B cell (primary cell): ENCODE measurements at regions not wholly inside any gene's neighbourhood (a gene's known extent, or its start where the extent isn't known, plus 50 kb on each side); places are given as distances from the start of the nearest gene placed in this dataset.

Experiments used
- ATAC-seq: fragments of 200-7000 bp; cut with Tn5 transposase; one replicate; pipeline ENCODE4 v1.10.0; 2021; ENCODE audit warnings: low read depth, mild to moderate bottlenecking, moderate number of reproducible peaks, moderate library complexity
- CTCF ChIA-PET: fragments of 350-600 bp; sonication (Branson Sonifier 250); formaldehyde crosslinking; loops from one replicate; lab custom pipeline; 2021; ENCODE audit warnings: antibody characterized with exemption, inconsistent platforms; lab: Charles Lee
- POLR2A ChIA-PET: fragments of 350-600 bp; sonication (Branson Sonifier 250); formaldehyde crosslinking; loops from one replicate; lab custom pipeline; 2021; ENCODE audit warnings: antibody characterized with exemption; lab: Charles Lee
- DNase-seq: peaks from one replicate; pipeline ENCODE4 v3.0.0; 2013
- H2AFZ ChIP-seq: 2 replicates; pipeline ENCODE4 v1.6.1; 2012; ENCODE audit warnings: mild to moderate bottlenecking, low read depth, low read length; ENCODE audit not compliant: insufficient read depth, poor library complexity, severe bottlenecking
- H3K27ac ChIP-seq, 2 donors: 1 replicate in 1 of 2; 2 replicates in 1 of 2; pipeline ENCODE4 v1.5.1; 2012 to 2013; ENCODE audit warnings: low read length in 2 of 2, mild to moderate bottlenecking in 2 of 2, moderate library complexity in 1 of 2
- H3K27me3 ChIP-seq, 4 experiments: fragments of 200-600 bp in 1 of 4; sonication (generic) in 1 of 4; replicated peaks in 1 of 4; 1 replicate in 2 of 4; 2 replicates in 2 of 4; pipeline versions ENCODE4 v1.6.1 to v1.7.0; 2013 to 2016; ENCODE audit warnings: low read length in 3 of 4, mild to moderate bottlenecking in 2 of 4, mixed read lengths in 1 of 4, moderate library complexity in 1 of 4; ENCODE audit not compliant: insufficient read depth in 4 of 4, control insufficient read depth in 3 of 4; ENCODE audit errors: control extremely low read depth in 1 of 4
- H3K36me3 ChIP-seq, 2 experiments: replicated peaks in 1 of 2; 1 replicate in 1 of 2; 2 replicates in 1 of 2; pipeline versions ENCODE4 v1.6.1 to v1.7.1; 2013; ENCODE audit warnings: low read length in 1 of 2; ENCODE audit not compliant: insufficient read depth in 2 of 2, control insufficient read depth in 1 of 2; ENCODE audit errors: control extremely low read depth in 1 of 2, extremely low read depth in 1 of 2
- H3K4me1 ChIP-seq, 2 donors: fragments of 200-600 bp in 1 of 2; sonication (generic) in 1 of 2; 1 replicate in 1 of 2; 2 replicates in 1 of 2; pipeline versions ENCODE4 v1.5.1 to v1.6.1; 2013 to 2017; ENCODE audit warnings: low read length in 2 of 2; ENCODE audit not compliant: control insufficient read depth in 2 of 2, insufficient read depth in 2 of 2
- H3K4me2 ChIP-seq: replicated peaks from 2 replicates; pipeline ENCODE3; 2012; ENCODE audit warnings: mild to moderate bottlenecking, low read depth, low read length; ENCODE audit not compliant: poor library complexity, severe bottlenecking
- H3K4me3 ChIP-seq, 5 experiments: fragments of 200-600 bp in 1 of 5; sonication (generic) in 1 of 5; 1 replicate in 3 of 5; 2 replicates in 2 of 5; pipeline versions ENCODE4 v1.5.1 to v1.7.0; 2011 to 2016; ENCODE audit warnings: low read length in 4 of 5, mild to moderate bottlenecking in 4 of 5, low read depth in 2 of 5, control low read depth in 1 of 5, moderate library complexity in 1 of 5; ENCODE audit not compliant: insufficient read depth in 1 of 5; ENCODE audit errors: control extremely low read depth in 1 of 5, extremely low read depth in 1 of 5
- H3K79me2 ChIP-seq: fragments of 200-600 bp; sonication (generic); one replicate; pipeline ENCODE4 v1.6.0; 2016; ENCODE audit warnings: low read length; ENCODE audit not compliant: control insufficient read depth, insufficient read depth
- H3K9ac ChIP-seq: fragments of 200-600 bp; sonication (generic); 2 replicates; pipeline ENCODE4 v1.6.1; 2017; ENCODE audit warnings: mild to moderate bottlenecking, low read length, moderate library complexity
- H3K9me3 ChIP-seq, 3 donors: one replicate each; pipeline versions ENCODE4 v1.6.1 to v1.7.1; 2013; ENCODE audit warnings: low read length in 2 of 3; ENCODE audit not compliant: control insufficient read depth in 2 of 3, insufficient read depth in 1 of 3; ENCODE audit errors: control extremely low read depth in 1 of 3
- H4K20me1 ChIP-seq: 2 replicates; pipeline ENCODE4 v1.6.0; 2012; ENCODE audit warnings: mild to moderate bottlenecking, low read length; ENCODE audit not compliant: insufficient read depth, control insufficient read depth, poor library complexity, severe bottlenecking
- H3K27ac Mint-ChIP-seq: one replicate; pipeline ENCODE4 v1.8.0; 2021; ENCODE audit warnings: mixed read lengths
- H3K27me3 Mint-ChIP-seq: one replicate; pipeline ENCODE4 v1.8.0; 2021; ENCODE audit warnings: mixed read lengths
- H3K4me1 Mint-ChIP-seq: one replicate; pipeline ENCODE4 v1.8.0; 2021; ENCODE audit warnings: mixed read lengths
- H3K4me3 Mint-ChIP-seq: one replicate; pipeline ENCODE4 v1.8.0; 2021; ENCODE audit warnings: mixed read lengths
- H3K9me3 Mint-ChIP-seq: one replicate; pipeline ENCODE4 v1.8.0; 2022; ENCODE audit warnings: mixed read lengths; ENCODE audit not compliant: insufficient read depth
- EZH2 ChIP-seq: IDR thresholded peaks from 2 replicates; pipeline ENCODE4 v1.6.1; 2012; ENCODE audit warnings: borderline replicate concordance, low read depth, mild to moderate bottlenecking, moderate library complexity, low read length; ENCODE audit not compliant: insufficient read depth, poor library complexity, severe bottlenecking
- WGBS: methylation state at CpG from one replicate; pipeline ENCODE4 v1.1.5; 2013; ENCODE audit warnings: missing lambda C conversion rate; ENCODE audit not compliant: insufficient coverage; 5-methylcytosine and 5-hydroxymethylcytosine counted together
- intact Hi-C: fragments of 100-400 bp; cut with micrococcal nuclease; formaldehyde crosslinking; loops from one replicate; pipeline ENCODE4 v1.10.0; 2022
- TF ChIP-seq, protein P1 (sequence below): fragments of 200-600 bp; IDR thresholded peaks from one replicate; pipeline ENCODE4 v1.8.0; 2022; ENCODE audit warnings: antibody characterized with exemption, mild to moderate bottlenecking

DNA sequence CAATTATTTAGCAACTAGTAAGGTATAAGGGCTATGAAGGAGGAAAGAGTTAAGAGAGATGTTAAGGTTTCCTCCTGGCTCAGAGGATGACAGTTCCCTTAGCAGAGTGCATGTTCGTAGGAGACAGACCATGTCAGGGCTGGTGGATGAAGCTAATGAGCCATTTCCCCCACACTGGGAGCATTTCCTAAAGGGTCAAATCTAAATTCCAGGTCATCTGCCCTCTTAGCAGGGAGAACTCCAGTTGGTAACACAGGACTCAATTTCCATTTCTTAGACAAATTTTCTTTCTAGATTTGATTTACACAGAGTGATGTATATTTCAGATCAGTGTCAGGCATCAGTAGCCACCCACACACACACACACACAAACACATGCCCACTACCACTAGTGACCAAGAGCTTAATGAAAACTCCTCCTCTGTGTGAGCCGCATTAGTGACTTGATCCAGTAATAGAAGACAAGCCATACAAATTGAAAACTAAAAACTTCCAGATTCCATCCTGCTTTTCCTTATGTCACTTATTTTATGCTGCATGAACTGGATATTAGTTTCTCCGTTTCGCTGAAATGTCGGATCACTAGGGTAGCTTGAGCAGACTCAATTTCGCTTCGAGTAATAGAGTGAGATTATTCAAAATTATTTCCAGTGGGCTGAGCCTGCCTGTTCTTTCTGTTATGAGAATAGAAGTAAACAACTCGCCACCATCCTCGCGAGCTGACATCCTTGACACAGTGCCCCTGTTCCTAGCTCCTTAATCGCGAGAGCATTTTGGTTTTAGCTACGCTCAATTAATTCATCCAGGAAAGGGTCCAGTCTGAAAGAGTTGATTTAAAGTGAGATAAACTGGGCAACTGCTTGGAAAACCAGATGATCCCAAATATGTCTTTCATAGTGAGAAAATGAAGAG lies 582.6 kb downstream of the SOX6 start:
- no peaks in the 10 kb centered on the region for H3K9me3 ChIP-seq
- H3K4me1 ChIP-seq, result no peaks in the 10 kb centered on the region
- no peak overlapping the region for H3K27ac Mint-ChIP-seq
- no peak overlapping the region for H3K4me2 ChIP-seq
- no peak overlapping the region for H3K4me3 Mint-ChIP-seq
- H3K27me3 ChIP-seq, result no peaks in the 10 kb centered on the region
- H2AFZ ChIP-seq, result no peak overlapping the region
- DNase-seq (no peak), ATAC-seq (no peak)
- CTCF ChIA-PET, result no interaction called here
- H4K20me1 ChIP-seq, result no peaks in the 10 kb centered on the region
- no peaks in the 10 kb centered on the region for H3K27me3 Mint-ChIP-seq
- no peaks in the 10 kb centered on the region for H3K9me3 Mint-ChIP-seq
- 91% methylated on average over 7 of the region's 13 CpGs for WGBS
- intact Hi-C loops, result no loop called here
- H3K4me3 ChIP-seq, result no peak overlapping the region
- TF ChIP-seq, protein P1, sequence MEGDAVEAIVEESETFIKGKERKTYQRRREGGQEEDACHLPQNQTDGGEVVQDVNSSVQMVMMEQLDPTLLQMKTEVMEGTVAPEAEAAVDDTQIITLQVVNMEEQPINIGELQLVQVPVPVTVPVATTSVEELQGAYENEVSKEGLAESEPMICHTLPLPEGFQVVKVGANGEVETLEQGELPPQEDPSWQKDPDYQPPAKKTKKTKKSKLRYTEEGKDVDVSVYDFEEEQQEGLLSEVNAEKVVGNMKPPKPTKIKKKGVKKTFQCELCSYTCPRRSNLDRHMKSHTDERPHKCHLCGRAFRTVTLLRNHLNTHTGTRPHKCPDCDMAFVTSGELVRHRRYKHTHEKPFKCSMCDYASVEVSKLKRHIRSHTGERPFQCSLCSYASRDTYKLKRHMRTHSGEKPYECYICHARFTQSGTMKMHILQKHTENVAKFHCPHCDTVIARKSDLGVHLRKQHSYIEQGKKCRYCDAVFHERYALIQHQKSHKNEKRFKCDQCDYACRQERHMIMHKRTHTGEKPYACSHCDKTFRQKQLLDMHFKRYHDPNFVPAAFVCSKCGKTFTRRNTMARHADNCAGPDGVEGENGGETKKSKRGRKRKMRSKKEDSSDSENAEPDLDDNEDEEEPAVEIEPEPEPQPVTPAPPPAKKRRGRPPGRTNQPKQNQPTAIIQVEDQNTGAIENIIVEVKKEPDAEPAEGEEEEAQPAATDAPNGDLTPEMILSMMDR, result no peak
- TF ChIP-seq EZH2, result no peak
- H3K4me1 Mint-ChIP-seq, result no peaks in the 10 kb centered on the region
- POLR2A ChIA-PET, result no interaction called here
- no peaks in the 10 kb centered on the region for H3K36me3 ChIP-seq
- H3K27ac ChIP-seq, result no peak overlapping the region
- H3K9ac ChIP-seq, result no peak overlapping the region
- H3K79me2 ChIP-seq, result no peaks in the 10 kb centered on the region

DNA sequence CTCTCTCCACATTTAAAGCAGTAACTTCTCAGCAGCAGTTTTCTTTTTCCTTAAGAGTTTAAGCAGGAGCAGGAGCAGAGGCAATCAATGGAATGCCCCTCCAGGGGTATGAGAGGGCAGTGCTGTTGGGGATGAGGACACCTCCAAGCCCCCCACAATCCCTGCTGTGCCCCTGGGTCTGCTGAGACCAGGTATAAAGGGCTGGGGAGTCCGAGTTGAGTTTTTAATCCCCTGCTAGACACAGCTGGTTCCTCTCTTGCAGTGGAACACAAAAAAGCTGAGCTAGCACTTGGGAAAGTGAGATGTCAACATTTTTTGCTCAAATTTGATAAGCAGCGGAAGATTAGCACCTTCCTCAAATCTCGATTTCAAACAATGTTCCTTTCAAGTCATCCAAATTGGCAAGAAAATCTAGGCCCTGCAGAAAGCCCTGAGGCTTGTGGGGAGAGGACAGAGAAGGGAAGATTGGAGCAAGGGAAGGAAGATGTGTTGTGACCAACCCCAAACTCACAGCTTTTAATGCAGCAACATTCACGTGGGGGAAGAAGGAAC lies 581.9 kb downstream of the SOX6 start:
- H3K27ac Mint-ChIP-seq, result no peak overlapping the region
- Histone ChIP-seq H3K9me3 (no peaks in the 10 kb centered on the region), H3K4me2 (no peak overlapping the region), H3K9ac (no peak overlapping the region), H3K4me1 (no peaks in the 10 kb centered on the region), H3K27me3 (no peaks in the 10 kb centered on the region), H3K79me2 (no peaks in the 10 kb centered on the region), H3K36me3 (no peaks in the 10 kb centered on the region), H3K4me3 (no peak overlapping the region), H2AFZ (no peak overlapping the region), H3K27ac (no peak overlapping the region), H4K20me1 (no peaks in the 10 kb centered on the region)
- TF ChIP-seq, protein P1, result no peak
- no peak for TF ChIP-seq EZH2
- no peaks in the 10 kb centered on the region for H3K27me3 Mint-ChIP-seq
- ATAC-seq (no peak), DNase-seq (no peak)
- no peaks in the 10 kb centered on the region for H3K9me3 Mint-ChIP-seq
- intact Hi-C loops, result no loop called here
- 75% methylated on average over 2 of the region's 4 CpGs for WGBS
- no peaks in the 10 kb centered on the region for H3K4me1 Mint-ChIP-seq
- POLR2A ChIA-PET, result no interaction called here
- CTCF ChIA-PET, result no interaction called here
- H3K4me3 Mint-ChIP-seq, result no peak overlapping the region
